ENCODE measurements at regions not wholly inside any gene's neighbourhood (a gene's known extent, or its start where the extent isn't known, plus 50 kb on each side); places are given as distances from the start of the nearest gene placed in this dataset.

DNA sequence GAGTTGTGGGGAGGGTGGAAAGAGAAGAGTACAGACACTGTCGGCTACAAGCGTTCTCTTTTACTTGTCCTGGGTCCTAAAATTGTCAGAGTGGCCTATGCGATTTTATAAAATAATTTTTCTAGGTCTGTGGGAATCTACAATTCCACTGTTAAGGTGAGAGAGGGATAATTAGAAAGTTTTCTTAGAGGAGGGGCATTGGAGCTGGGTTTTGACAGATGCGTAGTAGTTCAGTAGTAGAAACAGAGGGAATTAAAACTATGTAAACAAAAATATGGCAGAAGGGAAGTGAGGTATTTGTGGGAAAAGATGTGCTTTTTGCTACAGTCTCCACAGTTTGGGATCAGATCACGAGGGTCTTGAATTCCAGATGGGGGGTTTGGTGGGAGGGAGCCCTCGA is 129.1 kb upstream of the SHB start:
- no peak overlapping the region for H3K4me3 ChIP-seq (ENCODE audit: low read length)
- TF ChIP-seq ZNF274 (IDR thresholded peaks at IDR 0.05; ENCODE audit: low read depth, low read length), result no peak

- TF ChIP-seq ZNF274 (IDR thresholded peaks at IDR 0.05; ENCODE audit: low read depth, low read length), result no peak
- H3K4me3 ChIP-seq (ENCODE audit: low read length), result no peak overlapping the region
Observed at GRCh38 chr9:38196714-38197113, 127.7 kb upstream of the SHB start.

GRCh38 chr9:38195737-38196161 is 126.7 kb upstream of the SHB start:
- TF ChIP-seq ZNF274 (IDR thresholded peaks at IDR 0.05; ENCODE audit: low read depth, low read length), result no peak
- no peak overlapping the region for H3K4me3 ChIP-seq (ENCODE audit: low read length)

- H3K4me3 ChIP-seq (ENCODE audit: low read length), result no peak overlapping the region
- TF ChIP-seq ZNF274 (IDR thresholded peaks at IDR 0.05; ENCODE audit: low read depth, low read length), result no peak
Observed at GRCh38 chr9:38194870-38195269, 125.8 kb upstream of the SHB start.

GRCh38 chr9:38192731-38193265 is 123.8 kb upstream of the SHB start:
- H3K4me3 ChIP-seq (ENCODE audit: low read length), result no peak overlapping the region
- no peak for TF ChIP-seq ZNF274 (IDR thresholded peaks at IDR 0.05; ENCODE audit: low read depth, low read length)

- no peak for TF ChIP-seq ZNF274 (IDR thresholded peaks at IDR 0.05; ENCODE audit: low read depth, low read length)
- no peak overlapping the region for H3K4me3 ChIP-seq (ENCODE audit: low read length)
Observed at GRCh38 chr9:38186404-38187115, 117.5 kb upstream of the SHB start.

DNA sequence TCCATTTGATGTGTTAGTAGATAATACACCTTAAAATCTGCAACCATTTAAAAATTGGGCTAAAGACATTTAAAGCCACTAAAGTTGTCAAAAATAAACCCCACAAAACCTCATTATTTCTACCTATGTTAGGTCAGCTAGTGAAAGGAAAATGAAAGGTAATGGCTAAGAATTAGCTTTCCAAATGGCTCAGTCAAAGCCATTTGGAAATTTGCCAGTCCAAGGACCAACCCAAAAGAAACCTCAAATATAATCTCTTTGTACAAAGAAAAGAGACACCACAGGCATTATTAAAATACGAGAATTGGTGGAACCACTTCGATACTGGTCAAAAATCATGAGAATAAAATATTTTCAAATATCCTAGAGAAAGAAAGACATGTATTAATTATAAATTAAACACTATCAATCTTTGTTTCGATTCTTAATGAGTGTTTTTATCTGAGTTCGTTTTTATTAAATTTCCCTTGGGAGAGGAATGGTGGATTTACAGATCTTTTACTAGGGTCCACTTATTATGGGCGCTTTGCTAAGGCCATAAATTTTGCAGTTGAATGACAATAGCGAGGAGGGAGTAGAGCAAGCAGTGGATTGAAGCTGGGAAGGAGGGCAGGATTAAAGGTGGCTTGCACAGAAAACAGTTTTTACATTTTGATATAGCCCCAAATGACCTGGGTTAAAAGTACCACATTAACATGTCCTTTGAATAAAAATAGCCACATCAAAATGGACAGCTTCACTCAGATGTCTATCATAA is 116.8 kb upstream of the SHB start:
- no peak overlapping the region for H3K4me3 ChIP-seq (ENCODE audit: low read length)
- no peak for TF ChIP-seq ZNF274 (IDR thresholded peaks at IDR 0.05; ENCODE audit: low read depth, low read length)

DNA sequence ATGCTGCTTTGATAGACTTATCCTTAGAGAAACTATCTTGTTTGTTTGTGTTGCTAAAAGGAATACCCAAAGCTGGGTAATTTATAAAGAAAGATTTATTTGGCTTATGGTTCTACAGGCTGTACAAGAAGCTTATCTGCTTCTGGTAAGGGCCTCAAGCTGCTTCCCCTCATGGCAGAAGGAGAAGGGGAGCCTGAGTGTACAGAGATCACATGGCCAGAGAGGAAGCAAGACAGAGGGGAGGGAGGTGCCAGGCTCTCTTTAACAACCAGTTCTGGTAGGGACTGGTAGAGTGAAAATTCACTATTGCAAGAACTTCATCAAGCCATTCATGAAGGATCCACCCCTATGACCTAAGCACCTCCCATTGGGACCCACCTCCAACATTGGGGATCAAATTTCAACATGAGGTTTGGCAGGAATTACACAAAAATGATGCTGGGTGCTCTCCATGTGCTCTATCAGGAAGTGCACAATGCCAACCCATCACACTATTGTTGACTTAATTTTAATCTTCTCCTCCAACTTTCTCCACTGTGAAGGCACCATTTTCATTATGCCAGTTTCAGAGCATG is 115.1 kb upstream of the SHB start:
- TF ChIP-seq ZNF274 (IDR thresholded peaks at IDR 0.05; ENCODE audit: low read depth, low read length), result no peak
- H3K4me3 ChIP-seq (ENCODE audit: low read length), result no peak overlapping the region

DNA sequence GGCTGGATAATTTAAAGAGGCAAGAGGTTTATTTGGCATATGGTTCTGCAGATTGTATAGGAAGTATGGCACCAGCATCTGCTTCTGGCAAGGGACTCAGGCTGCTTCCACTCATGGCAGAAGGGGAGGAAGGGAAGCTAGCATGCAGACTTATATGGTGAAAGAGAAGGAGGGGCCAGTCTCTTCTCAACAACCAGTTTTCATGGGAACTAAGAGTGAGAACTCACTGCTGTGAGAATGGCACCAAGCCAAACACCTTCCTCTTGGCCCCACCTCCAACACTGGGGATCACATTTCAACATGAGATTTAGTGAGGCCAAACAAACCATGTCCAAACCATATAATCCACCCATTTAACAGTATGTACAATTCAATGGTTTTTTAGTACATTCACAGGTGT is 113.3 kb upstream of the SHB start:
- TF ChIP-seq ZNF274 (IDR thresholded peaks at IDR 0.05; ENCODE audit: low read depth, low read length), result no peak
- H3K4me3 ChIP-seq (ENCODE audit: low read length), result no peak overlapping the region

GRCh38 chr9:38181866-38182265 is 112.8 kb upstream of the SHB start:
- no peak overlapping the region for H3K4me3 ChIP-seq (ENCODE audit: low read length)
- TF ChIP-seq ZNF274 (IDR thresholded peaks at IDR 0.05; ENCODE audit: low read depth, low read length), result no peak

DNA sequence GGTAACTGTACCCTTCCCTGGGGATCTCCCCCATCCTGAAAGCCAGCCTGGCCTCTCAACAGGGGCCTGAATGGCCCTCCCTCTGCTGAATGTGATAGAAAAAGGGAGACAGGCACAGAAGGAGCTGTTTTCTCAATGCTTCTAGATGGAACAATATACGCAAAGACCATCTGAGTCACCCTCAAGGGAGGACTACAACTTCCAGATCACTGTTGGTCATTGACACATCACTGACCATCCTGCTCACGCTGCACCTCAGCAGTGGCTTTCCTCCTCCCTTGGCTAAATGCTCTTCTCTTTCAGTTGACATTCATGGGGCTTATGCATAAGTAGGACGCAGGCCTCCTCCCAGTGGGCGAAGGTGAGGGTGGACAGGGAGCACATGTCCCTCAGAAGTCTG is 112.2 kb upstream of the SHB start:
- no peak overlapping the region for H3K4me3 ChIP-seq (ENCODE audit: low read length)
- TF ChIP-seq ZNF274 (IDR thresholded peaks at IDR 0.05; ENCODE audit: low read depth, low read length), result no peak

DNA sequence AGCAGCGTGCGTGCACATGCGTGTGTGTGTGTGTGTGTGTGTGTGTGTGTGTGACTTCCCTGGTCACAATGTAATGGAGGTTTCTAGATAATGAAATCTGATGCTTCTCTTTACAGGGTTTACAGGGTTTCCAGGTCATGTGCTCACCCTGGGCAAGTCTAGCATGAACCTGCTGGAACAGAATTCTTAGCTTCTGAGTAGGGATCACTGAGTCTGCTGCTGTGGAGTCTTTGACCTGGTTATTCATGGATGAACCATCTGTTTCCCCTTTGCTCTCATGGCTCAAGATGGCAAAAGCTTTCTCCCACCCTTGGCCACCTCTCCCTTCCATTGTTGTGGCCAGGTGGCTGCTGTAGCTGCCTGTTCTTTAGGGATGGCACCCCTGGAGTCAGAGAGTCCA is 111.6 kb upstream of the SHB start:
- no peak for TF ChIP-seq ZNF274 (IDR thresholded peaks at IDR 0.05; ENCODE audit: low read depth, low read length)
- H3K4me3 ChIP-seq (ENCODE audit: low read length), result no peak overlapping the region

DNA sequence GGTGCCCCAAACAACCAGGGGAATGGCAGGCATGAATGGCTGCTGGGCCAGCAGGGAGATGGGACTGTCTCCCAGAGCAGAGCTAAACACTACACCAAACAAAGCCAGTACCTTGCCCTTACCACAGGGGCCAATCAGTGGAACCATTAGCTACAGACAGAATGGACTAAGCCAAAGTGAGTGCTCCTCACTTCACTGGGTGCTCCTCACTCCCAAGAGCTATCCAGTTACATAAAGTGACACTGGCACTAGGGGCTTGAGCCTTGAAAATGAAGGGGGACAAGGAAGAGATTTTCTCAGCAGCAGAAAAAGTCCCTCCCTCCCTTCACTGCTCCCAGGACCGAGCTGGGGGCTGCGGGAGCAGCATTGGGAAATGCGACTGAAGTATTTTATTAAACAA is 110.9 kb upstream of the SHB start:
- no peak overlapping the region for H3K4me3 ChIP-seq (ENCODE audit: low read length)
- TF ChIP-seq ZNF274 (IDR thresholded peaks at IDR 0.05; ENCODE audit: low read depth, low read length), result no peak

- no peak for TF ChIP-seq ZNF274 (IDR thresholded peaks at IDR 0.05; ENCODE audit: low read depth, low read length)
- H3K4me3 ChIP-seq (ENCODE audit: low read length), result no peak overlapping the region
Observed at GRCh38 chr9:38178237-38178636, 109.2 kb upstream of the SHB start.

GRCh38 chr9:38177680-38178079 is 108.7 kb upstream of the SHB start:
- H3K4me3 ChIP-seq (ENCODE audit: low read length), result no peak overlapping the region
- no peak for TF ChIP-seq ZNF274 (IDR thresholded peaks at IDR 0.05; ENCODE audit: low read depth, low read length)
